Renal cortical epithelial cell (primary cell): ENCODE measurements at regions not wholly inside any gene's neighbourhood (a gene's known extent, or its start where the extent isn't known, plus 50 kb on each side); places are given as distances from the start of the nearest gene placed in this dataset.
"Not testable (repeated sequence)": the region's sequence is repeated elsewhere in the genome, so short reads cannot be mapped to it uniquely, and the experiment has no call there.

Experiments used
- DNase-seq: peaks from one replicate; pipeline ENCODE4 v3.0.0-alpha.2; 2011; ENCODE audit warnings: low read depth

DNA sequence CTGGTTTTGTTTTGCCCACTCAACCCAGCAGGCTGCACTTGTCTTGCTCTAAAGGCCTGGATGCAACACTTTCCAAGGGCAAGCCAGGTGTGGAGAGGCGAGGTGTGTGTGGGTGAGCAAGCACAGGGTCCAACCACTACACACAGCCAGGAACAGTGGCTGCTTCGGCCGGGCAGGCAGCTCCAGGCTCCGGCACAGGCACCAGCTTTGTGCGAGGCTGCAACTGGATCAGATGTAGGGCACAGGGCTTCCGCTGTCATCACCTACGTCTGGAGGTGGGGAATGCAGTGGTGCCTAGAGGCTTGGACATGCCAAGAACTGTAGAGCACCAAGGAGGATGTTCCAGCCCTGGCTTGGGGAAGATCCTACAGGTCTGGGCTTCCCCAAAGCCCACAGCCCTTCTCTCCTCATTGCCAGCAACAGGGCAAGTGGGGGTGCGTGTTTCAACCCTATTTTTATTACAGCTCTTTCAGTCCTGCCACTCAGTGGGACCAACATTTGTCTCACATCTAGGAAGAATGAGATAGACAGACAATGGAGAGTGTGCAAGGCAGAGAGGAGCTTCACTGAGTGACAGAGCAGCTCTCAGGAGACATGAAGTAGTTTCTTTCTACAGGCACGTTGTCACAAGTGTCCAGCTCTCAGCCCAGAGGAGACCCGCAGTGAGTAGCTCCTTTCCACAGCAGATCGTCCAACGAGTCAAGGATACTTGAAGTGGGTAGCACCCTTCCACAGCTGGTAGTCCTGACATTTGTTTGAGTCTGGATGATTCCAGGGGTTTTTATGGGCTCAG, 622.2 kb downstream of the CDH9 start:
- DNase-seq = no peak

- no peak for DNase-seq
Observed at GRCh38 chr5:26390608-26391007, 647.8 kb downstream of the CDH9 start.

DNA sequence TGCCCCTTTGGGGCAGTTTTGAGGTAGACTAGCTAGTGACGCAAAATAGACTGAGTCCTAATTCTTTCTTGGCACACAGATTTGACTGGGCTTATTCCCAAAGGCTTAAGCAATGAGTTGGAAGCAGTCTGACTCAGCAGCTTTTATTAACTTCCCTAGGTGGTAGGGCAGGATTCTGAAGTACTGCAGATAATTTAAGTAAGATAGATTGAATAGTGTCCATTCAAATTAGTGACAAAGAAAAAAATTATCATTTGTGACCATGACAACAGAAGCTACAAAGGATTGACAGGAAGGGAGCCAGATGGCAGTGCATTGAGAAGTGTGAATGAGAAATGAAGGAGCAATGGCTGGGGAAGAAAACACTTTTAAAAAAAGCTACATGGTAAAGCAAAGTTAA, 649.4 kb downstream of the CDH9 start:
- DNase-seq = no peak

- DNase-seq = no peak
Observed at GRCh38 chr5:26386532-26386931, 651.9 kb downstream of the CDH9 start.

- DNase-seq = not testable (repeated sequence)
Observed at GRCh38 chr5:26364624-26365023, 673.8 kb downstream of the CDH9 start.

GRCh38 chr5:26343801-26344325, 694.5 kb downstream of the CDH9 start:
- no peak for DNase-seq

DNA sequence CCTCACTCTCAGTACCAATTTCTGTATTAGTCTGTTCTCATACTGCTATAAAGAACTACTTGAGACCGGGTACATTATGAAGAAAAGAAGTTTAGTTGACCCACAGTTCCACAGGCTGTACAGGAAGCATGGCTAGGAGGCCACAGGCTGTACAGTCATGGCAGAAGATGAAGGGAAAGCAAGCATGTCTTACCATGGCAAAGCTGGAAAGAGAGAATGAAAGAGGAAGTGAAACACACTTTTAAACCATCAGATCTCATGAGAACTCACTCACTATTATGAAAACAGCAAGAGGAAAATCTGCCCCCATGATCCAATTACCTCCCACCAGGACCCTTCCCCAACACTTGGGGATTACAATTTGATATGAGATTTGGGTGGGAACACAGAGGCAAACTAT, 698.8 kb downstream of the CDH9 start:
- DNase-seq = no peak

- no peak for DNase-seq
Observed at GRCh38 chr5:26329562-26330189, 708.7 kb downstream of the CDH9 start.

DNA sequence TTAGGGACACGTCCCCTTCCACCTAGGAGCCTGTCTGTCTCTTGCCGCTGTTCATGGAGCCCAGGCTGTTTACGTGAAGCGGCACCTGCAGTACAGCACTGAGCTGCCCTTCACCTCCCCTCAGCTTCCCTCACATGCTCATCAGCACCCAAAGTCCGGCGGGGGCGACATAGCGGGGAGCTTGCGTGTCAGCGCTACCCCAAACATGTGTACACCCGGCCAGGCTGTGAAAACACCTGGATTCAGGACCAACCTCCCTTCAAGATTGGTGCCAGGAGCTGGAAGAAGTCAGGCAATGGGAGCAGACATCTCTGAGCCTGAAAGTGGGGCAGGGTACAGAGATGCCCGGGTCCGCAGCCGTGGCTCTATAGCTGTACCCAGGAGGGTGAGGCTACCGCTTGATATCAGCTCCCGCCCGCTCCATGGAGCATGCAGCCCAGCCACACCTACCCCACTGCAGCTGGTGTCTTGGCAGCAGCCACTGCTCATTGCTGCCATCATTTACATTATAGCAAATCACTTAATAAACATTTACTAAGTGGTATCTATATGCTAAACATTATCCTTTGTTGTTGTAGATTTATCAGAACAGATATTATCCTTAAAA, 712.1 kb downstream of the CDH9 start:
- no peak for DNase-seq

DNA sequence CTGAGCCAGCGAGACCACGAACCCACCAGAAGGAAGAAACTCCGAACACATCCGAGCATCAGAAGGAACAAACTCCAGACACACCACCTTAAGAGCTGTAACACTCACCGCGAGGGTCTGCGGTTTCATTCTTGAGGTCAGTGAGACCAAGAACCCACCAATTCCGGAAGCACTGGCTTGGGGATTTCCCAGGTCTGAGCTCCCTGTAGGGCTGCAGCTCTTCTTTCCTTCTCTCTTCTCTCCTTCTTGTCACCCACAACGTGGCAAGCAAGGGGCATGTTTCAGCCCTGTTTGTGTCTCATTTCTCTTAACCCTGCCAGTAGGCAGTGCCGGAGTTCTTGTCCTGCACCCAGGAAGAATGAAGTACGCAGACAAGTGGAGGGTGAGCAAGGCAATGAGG, 713.0 kb downstream of the CDH9 start:
- DNase-seq = not testable (repeated sequence)

GRCh38 chr5:26324273-26324895, 714.0 kb downstream of the CDH9 start:
- DNase-seq = not testable (repeated sequence)

DNA sequence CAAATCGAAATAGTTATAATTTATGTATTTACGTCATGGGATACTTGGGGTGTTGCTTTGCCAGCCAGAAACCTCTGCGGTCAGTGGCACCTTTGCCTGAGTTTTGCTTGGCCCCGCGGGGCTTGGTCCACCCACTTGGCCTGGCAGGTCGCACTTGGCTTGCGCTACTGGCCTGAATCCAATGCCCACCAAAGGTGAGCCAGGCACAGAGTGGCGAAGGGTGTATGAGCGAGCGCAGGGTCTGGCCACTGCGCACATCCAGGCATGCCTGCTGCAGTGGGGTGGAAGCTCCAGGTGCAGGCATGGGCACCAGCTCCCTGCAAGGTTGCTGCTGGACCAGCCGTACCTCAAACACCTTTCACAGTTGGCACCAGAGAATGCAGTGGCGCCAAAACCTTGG, 714.6 kb downstream of the CDH9 start:
- no peak for DNase-seq

GRCh38 chr5:26321278-26321677, 717.1 kb downstream of the CDH9 start:
- no peak for DNase-seq

GRCh38 chr5:26310415-26310814, 728.0 kb downstream of the CDH9 start:
- DNase-seq = no peak

- DNase-seq = no peak
Observed at GRCh38 chr5:26295541-26295940, 742.8 kb downstream of the CDH9 start.

- DNase-seq = no peak
Observed at GRCh38 chr5:26282190-26282589, 756.2 kb downstream of the CDH9 start.

- DNase-seq = no peak
Observed at GRCh38 chr5:26278078-26278477, 760.3 kb downstream of the CDH9 start.

GRCh38 chr5:26259081-26259480, 779.3 kb downstream of the CDH9 start:
- no peak for DNase-seq

DNA sequence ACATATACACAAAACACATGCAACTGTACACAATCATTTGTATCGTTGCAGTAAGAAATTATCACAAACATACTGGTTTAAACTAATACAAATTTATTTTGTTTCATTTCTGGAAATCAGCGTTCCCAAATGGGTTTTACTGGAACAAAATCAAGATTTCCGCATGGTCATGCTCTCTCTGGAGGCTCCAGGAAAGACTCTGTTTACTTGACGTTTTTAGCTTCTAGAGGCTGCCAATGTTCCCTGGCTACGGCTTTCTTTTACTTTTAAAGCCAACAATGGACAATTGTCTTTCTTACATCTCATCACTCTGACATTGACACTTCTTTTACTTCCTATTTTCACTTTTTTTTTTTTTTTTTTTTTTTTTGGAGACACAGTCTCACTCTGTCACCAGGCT, 793.1 kb downstream of the CDH9 start:
- DNase-seq = no peak

GRCh38 chr5:26239588-26239987, 798.8 kb downstream of the CDH9 start:
- no peak for DNase-seq

DNA sequence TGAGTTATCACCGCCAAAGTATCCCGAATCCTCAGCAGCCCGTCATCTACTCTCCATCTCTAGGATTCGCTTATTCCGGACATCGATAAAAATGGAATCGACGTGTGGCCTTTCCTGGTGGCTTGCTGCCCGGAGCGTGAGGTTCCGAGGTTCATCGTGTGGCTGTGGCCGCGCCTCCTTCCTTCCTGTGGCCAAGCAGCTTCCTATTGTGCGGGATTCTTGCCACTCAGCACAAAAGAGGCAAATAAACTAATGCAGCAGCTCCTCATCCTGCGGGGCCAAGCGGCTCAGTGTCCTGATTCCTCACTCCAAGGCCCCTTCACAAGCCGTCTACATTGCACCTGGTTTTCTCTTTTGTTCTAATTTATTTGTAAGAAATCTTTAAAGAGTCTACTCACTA, 800.9 kb downstream of the CDH9 start:
- DNase-seq = no peak

- DNase-seq = no peak
Observed at GRCh38 chr5:26236936-26237335, 801.5 kb downstream of the CDH9 start.

DNA sequence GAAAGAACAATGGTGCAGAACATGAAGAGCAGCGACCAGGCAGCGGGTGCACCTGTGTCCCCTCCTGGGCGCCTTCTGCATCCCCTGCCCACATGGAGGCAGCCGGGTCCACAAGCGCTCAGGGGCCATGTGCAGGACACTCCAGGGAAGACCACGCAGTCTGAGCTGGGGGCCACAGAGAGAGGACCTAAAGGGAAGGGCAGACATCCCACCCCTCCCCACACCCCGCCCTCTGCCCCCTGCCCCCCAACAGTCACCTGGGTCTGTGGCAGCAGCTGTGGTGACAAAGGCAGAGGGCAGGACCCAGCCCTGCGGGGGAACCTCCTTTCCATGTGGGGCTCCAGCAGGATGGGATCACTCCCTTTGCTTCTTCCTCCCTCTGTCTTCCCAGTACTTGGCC, 805.7 kb downstream of the CDH9 start:
- no peak for DNase-seq
